A673 (cell line): ENCODE measurements at regions not wholly inside any gene's neighbourhood (a gene's known extent, or its start where the extent isn't known, plus 50 kb on each side); places are given as distances from the start of the nearest gene placed in this dataset.
"Not testable (repeated sequence)": the region's sequence is repeated elsewhere in the genome, so short reads cannot be mapped to it uniquely, and the experiment has no call there.

Experiments used
- BruUV-seq: library from RNA; stranded (reverse); fragments of 400-500 nt; replicated peaks from 2 replicates; lab custom pipeline; 2021; lab: Mats Ljungman, UMichigan
- CTCF ChIA-PET: fragments of 300-600 bp; sonication (Branson Sonifier 250); formaldehyde crosslinking; loops from one replicate; lab custom pipeline; 2022; ENCODE audit warnings: antibody characterized with exemption; lab: Charles Lee
- POLR2A ChIA-PET: fragments of 300-600 bp; sonication (Branson Sonifier 250); formaldehyde crosslinking; loops from one replicate; lab custom pipeline; 2022; ENCODE audit warnings: antibody characterized with exemption; ENCODE audit not compliant: low non-redundant PET; lab: Charles Lee
- DNase-seq: peaks from one replicate; pipeline ENCODE4 v3.0.0-alpha.2; 2015; ENCODE audit warnings: low spot score
- H3K27ac ChIP-seq: fragments of 200-600 bp; sonication (generic); 2 replicates; pipeline ENCODE4 v1.5.1; 2016; ENCODE audit warnings: mixed run types, low read depth, mild to moderate bottlenecking, mixed read lengths, antibody characterized with exemption, low read length; ENCODE audit not compliant: poor library complexity, severe bottlenecking
- H3K27me3 ChIP-seq: fragments of 200-600 bp; sonication (generic); replicated peaks from 2 replicates; pipeline ENCODE4 v1.6.1; 2017; ENCODE audit warnings: mixed run types, low read depth, mild to moderate bottlenecking, mixed read lengths, antibody characterized with exemption, low read length; ENCODE audit not compliant: insufficient read depth, poor library complexity
- H3K36me3 ChIP-seq: fragments of 200-600 bp; sonication (generic); 2 replicates; pipeline ENCODE4 v1.6.1; 2016; ENCODE audit warnings: mixed run types, mild to moderate bottlenecking, mixed read lengths, antibody characterized with exemption, low read length; ENCODE audit not compliant: insufficient read depth, poor library complexity, severe bottlenecking
- H3K4me1 ChIP-seq: fragments of 200-600 bp; sonication (generic); 2 replicates; pipeline ENCODE4 v1.6.1; 2017; ENCODE audit warnings: mixed run types, mild to moderate bottlenecking, mixed read lengths, antibody characterized with exemption, low read length; ENCODE audit not compliant: insufficient read depth, poor library complexity, severe bottlenecking
- H3K4me3 ChIP-seq: fragments of 200-600 bp; sonication (generic); 2 replicates; pipeline ENCODE4 v1.5.1; 2016; ENCODE audit warnings: low read depth, mixed run types, mild to moderate bottlenecking, mixed read lengths, low read length; ENCODE audit not compliant: poor library complexity, severe bottlenecking
- H3K9me3 ChIP-seq: fragments of 200-600 bp; sonication (generic); 2 replicates; pipeline ENCODE4 v1.6.1; 2016; ENCODE audit warnings: mixed run types, low read depth, mild to moderate bottlenecking, mixed read lengths, antibody characterized with exemption, low read length; ENCODE audit not compliant: poor library complexity, severe bottlenecking
- CTCF ChIP-seq: fragments of 300-800, 200-600 bp; sonication (generic); conservative IDR thresholded peaks from 2 replicates; pipeline ENCODE4 v1.5.1; 2017; ENCODE audit warnings: low read depth, mild to moderate bottlenecking, antibody characterized with exemption, low read length, moderate library complexity, mixed read lengths
- EZH2 ChIP-seq: fragments of 200-600 bp; sonication (generic); IDR thresholded peaks from 2 replicates; pipeline ENCODE4 v1.6.1; 2017; ENCODE audit warnings: borderline replicate concordance, low read depth, mild to moderate bottlenecking, mixed read lengths, antibody characterized with exemption, low read length; ENCODE audit not compliant: poor library complexity, severe bottlenecking
- intact Hi-C: fragments of 100-400 bp; cut with micrococcal nuclease; formaldehyde crosslinking; loops from one replicate; pipeline ENCODE4 v1.10.0; 2022; ENCODE audit not compliant: unreplicated experiment

DNA sequence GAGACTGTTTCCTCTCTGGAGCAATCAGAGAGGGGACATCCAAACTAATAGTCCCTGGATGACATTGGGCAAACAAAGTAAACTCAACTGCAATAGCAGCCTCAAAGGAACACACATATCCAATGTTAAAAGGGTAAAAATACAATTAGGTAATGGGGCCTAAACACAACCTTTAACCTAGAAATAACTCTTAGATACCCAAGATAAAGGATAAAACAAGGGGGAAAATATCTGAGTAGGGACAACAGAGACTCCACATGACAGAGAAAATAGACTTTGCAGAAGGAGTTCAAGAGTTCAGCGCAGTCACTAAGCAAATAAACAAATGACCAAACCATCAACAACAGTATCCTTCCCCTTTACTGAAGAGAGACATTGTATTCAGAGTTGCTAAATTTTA, 149.3 kb downstream of the FBXO4 start:
- no peak overlapping the region for H3K27ac ChIP-seq
- CTCF ChIA-PET = no interaction called here
- no peak for DNase-seq
- no peaks in the 10 kb centered on the region for H3K4me1 ChIP-seq
- H3K27me3 ChIP-seq = no peaks in the 10 kb centered on the region
- TF ChIP-seq CTCF (no peak), EZH2 (no peak)
- BruUV-seq = no TSS peak
- H3K9me3 ChIP-seq = no peaks in the 10 kb centered on the region
- no peaks in the 10 kb centered on the region for H3K36me3 ChIP-seq
- intact Hi-C loops = no loop called here
- no peak overlapping the region for H3K4me3 ChIP-seq
- POLR2A ChIA-PET = no interaction called here

- no peak for DNase-seq
- Histone ChIP-seq H3K9me3 (no peaks in the 10 kb centered on the region), H3K36me3 (no peaks in the 10 kb centered on the region), H3K27ac (no peak overlapping the region), H3K27me3 (no peaks in the 10 kb centered on the region), H3K4me3 (no peak overlapping the region), H3K4me1 (no peaks in the 10 kb centered on the region)
- POLR2A ChIA-PET = no interaction called here
- TF ChIP-seq EZH2 (no peak), CTCF (no peak)
- BruUV-seq = no TSS peak
- intact Hi-C loops = no loop called here
- CTCF ChIA-PET = no interaction called here
These were observed 164.6 kb downstream of the FBXO4 start for GRCh38 chr5:42089705-42090104.

DNA sequence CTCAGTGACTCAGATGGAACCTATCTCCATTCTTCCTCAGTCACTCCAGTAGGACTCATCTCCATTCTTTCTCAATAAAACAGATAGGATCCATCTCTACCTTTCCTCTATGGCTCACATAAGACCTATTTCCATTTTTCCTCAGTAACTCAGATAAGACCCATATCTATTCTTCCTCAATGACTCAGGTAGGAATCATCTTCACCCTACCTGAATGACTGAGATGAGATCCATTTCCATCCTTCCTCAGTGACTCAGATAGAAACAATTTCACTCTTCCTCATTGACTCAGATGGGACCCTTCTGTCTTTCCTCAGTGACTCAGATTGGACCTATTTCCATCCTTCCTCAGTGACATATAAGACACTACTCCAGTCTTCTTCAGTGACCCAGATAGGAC, 165.1 kb downstream of the FBXO4 start:
- H3K9me3 ChIP-seq = no peaks in the 10 kb centered on the region
- no peak overlapping the region for H3K4me3 ChIP-seq
- ChIA-PET CTCF (no interaction called here), POLR2A (no interaction called here)
- no peak for TF ChIP-seq CTCF
- TF ChIP-seq EZH2 = no peak
- H3K4me1 ChIP-seq = no peaks in the 10 kb centered on the region
- no peak overlapping the region for H3K27ac ChIP-seq
- BruUV-seq = no TSS peak
- H3K27me3 ChIP-seq = no peaks in the 10 kb centered on the region
- DNase-seq = no peak
- intact Hi-C loops = no loop called here
- H3K36me3 ChIP-seq = no peaks in the 10 kb centered on the region

- H3K27me3 ChIP-seq, H3K4me3 ChIP-seq, H3K27ac ChIP-seq, H3K4me1 ChIP-seq, H3K36me3 ChIP-seq, H3K9me3 ChIP-seq, DNase-seq, CTCF ChIA-PET, POLR2A ChIA-PET, intact Hi-C loops, BruUV-seq: not testable (repeated sequence)
These were observed 174.8 kb downstream of the FBXO4 start for GRCh38 chr5:42099846-42100245.
